B cell (primary cell): ENCODE measurements at regions not wholly inside any gene's neighbourhood (a gene's known extent, or its start where the extent isn't known, plus 50 kb on each side); places are given as distances from the start of the nearest gene placed in this dataset.
"Not testable (repeated sequence)": the region's sequence is repeated elsewhere in the genome, so short reads cannot be mapped to it uniquely, and the experiment has no call there.

Experiments
- ATAC-seq: fragments of 200-7000 bp; cut with Tn5 transposase; one replicate; pipeline ENCODE4 v1.10.0; 2021; ENCODE audit warnings: low read depth, mild to moderate bottlenecking, moderate number of reproducible peaks, moderate library complexity
- CTCF ChIA-PET: fragments of 350-600 bp; sonication (Branson Sonifier 250); formaldehyde crosslinking; loops from one replicate; lab custom pipeline; 2021; ENCODE audit warnings: antibody characterized with exemption, inconsistent platforms; lab: Charles Lee
- POLR2A ChIA-PET: fragments of 350-600 bp; sonication (Branson Sonifier 250); formaldehyde crosslinking; loops from one replicate; lab custom pipeline; 2021; ENCODE audit warnings: antibody characterized with exemption; lab: Charles Lee
- DNase-seq: peaks from one replicate; pipeline ENCODE4 v3.0.0; 2013
- H2AFZ ChIP-seq: 2 replicates; pipeline ENCODE4 v1.6.1; 2012; ENCODE audit warnings: mild to moderate bottlenecking, low read depth, low read length; ENCODE audit not compliant: insufficient read depth, poor library complexity, severe bottlenecking
- H3K27ac ChIP-seq, 2 donors: 1 replicate in 1 of 2; 2 replicates in 1 of 2; pipeline ENCODE4 v1.5.1; 2012 to 2013; ENCODE audit warnings: low read length in 2 of 2, mild to moderate bottlenecking in 2 of 2, moderate library complexity in 1 of 2
- H3K27me3 ChIP-seq, 4 experiments: fragments of 200-600 bp in 1 of 4; sonication (generic) in 1 of 4; replicated peaks in 1 of 4; 1 replicate in 2 of 4; 2 replicates in 2 of 4; pipeline versions ENCODE4 v1.6.1 to v1.7.0; 2013 to 2016; ENCODE audit warnings: low read length in 3 of 4, mild to moderate bottlenecking in 2 of 4, mixed read lengths in 1 of 4, moderate library complexity in 1 of 4; ENCODE audit not compliant: insufficient read depth in 4 of 4, control insufficient read depth in 3 of 4; ENCODE audit errors: control extremely low read depth in 1 of 4
- H3K36me3 ChIP-seq, 2 experiments: replicated peaks in 1 of 2; 1 replicate in 1 of 2; 2 replicates in 1 of 2; pipeline versions ENCODE4 v1.6.1 to v1.7.1; 2013; ENCODE audit warnings: low read length in 1 of 2; ENCODE audit not compliant: insufficient read depth in 2 of 2, control insufficient read depth in 1 of 2; ENCODE audit errors: control extremely low read depth in 1 of 2, extremely low read depth in 1 of 2
- H3K4me1 ChIP-seq, 2 donors: fragments of 200-600 bp in 1 of 2; sonication (generic) in 1 of 2; 1 replicate in 1 of 2; 2 replicates in 1 of 2; pipeline versions ENCODE4 v1.5.1 to v1.6.1; 2013 to 2017; ENCODE audit warnings: low read length in 2 of 2; ENCODE audit not compliant: control insufficient read depth in 2 of 2, insufficient read depth in 2 of 2
- H3K4me2 ChIP-seq: replicated peaks from 2 replicates; pipeline ENCODE3; 2012; ENCODE audit warnings: mild to moderate bottlenecking, low read depth, low read length; ENCODE audit not compliant: poor library complexity, severe bottlenecking
- H3K4me3 ChIP-seq, 5 experiments: fragments of 200-600 bp in 1 of 5; sonication (generic) in 1 of 5; 1 replicate in 3 of 5; 2 replicates in 2 of 5; pipeline versions ENCODE4 v1.5.1 to v1.7.0; 2011 to 2016; ENCODE audit warnings: low read length in 4 of 5, mild to moderate bottlenecking in 4 of 5, low read depth in 2 of 5, control low read depth in 1 of 5, moderate library complexity in 1 of 5; ENCODE audit not compliant: insufficient read depth in 1 of 5; ENCODE audit errors: control extremely low read depth in 1 of 5, extremely low read depth in 1 of 5
- H3K79me2 ChIP-seq: fragments of 200-600 bp; sonication (generic); one replicate; pipeline ENCODE4 v1.6.0; 2016; ENCODE audit warnings: low read length; ENCODE audit not compliant: control insufficient read depth, insufficient read depth
- H3K9ac ChIP-seq: fragments of 200-600 bp; sonication (generic); 2 replicates; pipeline ENCODE4 v1.6.1; 2017; ENCODE audit warnings: mild to moderate bottlenecking, low read length, moderate library complexity
- H3K9me3 ChIP-seq, 3 donors: one replicate each; pipeline versions ENCODE4 v1.6.1 to v1.7.1; 2013; ENCODE audit warnings: low read length in 2 of 3; ENCODE audit not compliant: control insufficient read depth in 2 of 3, insufficient read depth in 1 of 3; ENCODE audit errors: control extremely low read depth in 1 of 3
- H4K20me1 ChIP-seq: 2 replicates; pipeline ENCODE4 v1.6.0; 2012; ENCODE audit warnings: mild to moderate bottlenecking, low read length; ENCODE audit not compliant: insufficient read depth, control insufficient read depth, poor library complexity, severe bottlenecking
- H3K27ac Mint-ChIP-seq: one replicate; pipeline ENCODE4 v1.8.0; 2021; ENCODE audit warnings: mixed read lengths
- H3K27me3 Mint-ChIP-seq: one replicate; pipeline ENCODE4 v1.8.0; 2021; ENCODE audit warnings: mixed read lengths
- H3K4me1 Mint-ChIP-seq: one replicate; pipeline ENCODE4 v1.8.0; 2021; ENCODE audit warnings: mixed read lengths
- H3K4me3 Mint-ChIP-seq: one replicate; pipeline ENCODE4 v1.8.0; 2021; ENCODE audit warnings: mixed read lengths
- H3K9me3 Mint-ChIP-seq: one replicate; pipeline ENCODE4 v1.8.0; 2022; ENCODE audit warnings: mixed read lengths; ENCODE audit not compliant: insufficient read depth
- EZH2 ChIP-seq: IDR thresholded peaks from 2 replicates; pipeline ENCODE4 v1.6.1; 2012; ENCODE audit warnings: borderline replicate concordance, low read depth, mild to moderate bottlenecking, moderate library complexity, low read length; ENCODE audit not compliant: insufficient read depth, poor library complexity, severe bottlenecking
- WGBS: methylation state at CpG from one replicate; pipeline ENCODE4 v1.1.5; 2013; ENCODE audit warnings: missing lambda C conversion rate; ENCODE audit not compliant: insufficient coverage; 5-methylcytosine and 5-hydroxymethylcytosine counted together
- intact Hi-C: fragments of 100-400 bp; cut with micrococcal nuclease; formaldehyde crosslinking; loops from one replicate; pipeline ENCODE4 v1.10.0; 2022
- TF ChIP-seq, protein P1 (sequence below): fragments of 200-600 bp; IDR thresholded peaks from one replicate; pipeline ENCODE4 v1.8.0; 2022; ENCODE audit warnings: antibody characterized with exemption, mild to moderate bottlenecking

DNA sequence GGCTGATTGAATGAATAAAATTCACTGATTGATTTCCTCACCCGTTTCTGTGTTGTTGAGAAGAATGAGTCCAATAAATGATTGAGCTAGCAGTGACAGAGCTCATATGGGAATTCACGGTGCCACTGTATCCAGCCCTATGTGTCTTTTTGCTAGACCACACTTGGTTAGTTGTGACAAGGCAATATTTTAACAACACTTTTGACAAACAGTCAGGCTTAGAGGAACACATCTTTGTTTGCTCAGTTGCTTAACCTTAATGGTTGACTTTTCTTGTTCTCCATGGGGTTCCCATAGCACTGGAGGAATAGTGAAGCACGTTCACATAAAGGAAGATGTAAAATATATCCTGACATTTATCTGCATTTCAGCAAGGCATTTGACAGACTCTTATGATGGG, 273.9 kb upstream of the DEPDC1 start:
- Histone ChIP-seq H3K27me3 (no peaks in the 10 kb centered on the region), H3K79me2 (no peaks in the 10 kb centered on the region), H3K27ac (no peak overlapping the region), H3K4me3 (no peak overlapping the region), H3K36me3 (no peaks in the 10 kb centered on the region), H3K4me2 (no peak overlapping the region), H3K9ac (no peak overlapping the region), H2AFZ (no peak overlapping the region), H3K4me1 (no peaks in the 10 kb centered on the region), H3K9me3 (no peaks in the 10 kb centered on the region), H4K20me1 (no peaks in the 10 kb centered on the region)
- TF ChIP-seq, protein P1, sequence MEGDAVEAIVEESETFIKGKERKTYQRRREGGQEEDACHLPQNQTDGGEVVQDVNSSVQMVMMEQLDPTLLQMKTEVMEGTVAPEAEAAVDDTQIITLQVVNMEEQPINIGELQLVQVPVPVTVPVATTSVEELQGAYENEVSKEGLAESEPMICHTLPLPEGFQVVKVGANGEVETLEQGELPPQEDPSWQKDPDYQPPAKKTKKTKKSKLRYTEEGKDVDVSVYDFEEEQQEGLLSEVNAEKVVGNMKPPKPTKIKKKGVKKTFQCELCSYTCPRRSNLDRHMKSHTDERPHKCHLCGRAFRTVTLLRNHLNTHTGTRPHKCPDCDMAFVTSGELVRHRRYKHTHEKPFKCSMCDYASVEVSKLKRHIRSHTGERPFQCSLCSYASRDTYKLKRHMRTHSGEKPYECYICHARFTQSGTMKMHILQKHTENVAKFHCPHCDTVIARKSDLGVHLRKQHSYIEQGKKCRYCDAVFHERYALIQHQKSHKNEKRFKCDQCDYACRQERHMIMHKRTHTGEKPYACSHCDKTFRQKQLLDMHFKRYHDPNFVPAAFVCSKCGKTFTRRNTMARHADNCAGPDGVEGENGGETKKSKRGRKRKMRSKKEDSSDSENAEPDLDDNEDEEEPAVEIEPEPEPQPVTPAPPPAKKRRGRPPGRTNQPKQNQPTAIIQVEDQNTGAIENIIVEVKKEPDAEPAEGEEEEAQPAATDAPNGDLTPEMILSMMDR: no peak
- 92% methylated on average over 2 of the region's 3 CpGs for WGBS
- intact Hi-C loops: no loop called here
- H3K4me1 Mint-ChIP-seq: no peaks in the 10 kb centered on the region
- H3K27ac Mint-ChIP-seq: no peak overlapping the region
- ChIA-PET POLR2A (no interaction called here), CTCF (no interaction called here)
- peaks cover 2% of the 10 kb centered on the region for H3K9me3 Mint-ChIP-seq
- ATAC-seq: no peak
- DNase-seq: no peak
- no peaks in the 10 kb centered on the region for H3K27me3 Mint-ChIP-seq
- H3K4me3 Mint-ChIP-seq: no peak overlapping the region

DNA sequence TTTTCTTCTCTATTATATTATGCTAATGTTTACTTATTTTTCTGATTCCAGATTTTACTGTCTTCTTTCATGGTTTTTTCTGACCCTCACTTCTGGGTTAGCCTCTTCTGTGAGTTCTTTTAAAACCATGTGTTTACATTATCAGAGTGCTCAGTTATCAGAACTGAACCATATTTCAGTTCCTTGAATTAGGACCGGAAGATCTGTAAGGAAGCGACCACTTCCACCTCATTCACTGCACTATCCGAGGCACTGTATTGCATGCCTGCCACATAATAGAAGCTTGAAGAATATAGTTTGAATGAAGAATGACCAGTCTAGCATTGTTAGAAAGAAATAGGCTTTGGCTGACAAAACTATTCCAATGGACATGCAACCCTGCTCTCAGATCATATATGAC, 281.0 kb upstream of the DEPDC1 start:
- Histone ChIP-seq H3K27me3 (no peaks in the 10 kb centered on the region), H3K36me3 (no peaks in the 10 kb centered on the region), H3K9me3 (peaks cover 0 to 8% (median 0%) of the 10 kb centered on the region in 3 donors), H3K9ac (no peak overlapping the region), H2AFZ (no peak overlapping the region), H3K4me1 (no peaks in the 10 kb centered on the region), H3K27ac (no peak overlapping the region), H4K20me1 (no peaks in the 10 kb centered on the region), H3K79me2 (no peaks in the 10 kb centered on the region), H3K4me2 (no peak overlapping the region), H3K4me3 (no peak overlapping the region)
- no peaks in the 10 kb centered on the region for H3K27me3 Mint-ChIP-seq
- H3K9me3 Mint-ChIP-seq: peaks cover 7% of the 10 kb centered on the region
- no peak overlapping the region for H3K4me3 Mint-ChIP-seq
- ATAC-seq (no peak), DNase-seq (no peak)
- no peaks in the 10 kb centered on the region for H3K4me1 Mint-ChIP-seq
- WGBS: no CpG with 5 or more reads among the region's 3 CpGs
- POLR2A ChIA-PET: no interaction called here
- intact Hi-C loops: no loop called here
- TF ChIP-seq, protein P1: no peak
- no peak for TF ChIP-seq EZH2
- CTCF ChIA-PET: no interaction called here
- no peak overlapping the region for H3K27ac Mint-ChIP-seq

DNA sequence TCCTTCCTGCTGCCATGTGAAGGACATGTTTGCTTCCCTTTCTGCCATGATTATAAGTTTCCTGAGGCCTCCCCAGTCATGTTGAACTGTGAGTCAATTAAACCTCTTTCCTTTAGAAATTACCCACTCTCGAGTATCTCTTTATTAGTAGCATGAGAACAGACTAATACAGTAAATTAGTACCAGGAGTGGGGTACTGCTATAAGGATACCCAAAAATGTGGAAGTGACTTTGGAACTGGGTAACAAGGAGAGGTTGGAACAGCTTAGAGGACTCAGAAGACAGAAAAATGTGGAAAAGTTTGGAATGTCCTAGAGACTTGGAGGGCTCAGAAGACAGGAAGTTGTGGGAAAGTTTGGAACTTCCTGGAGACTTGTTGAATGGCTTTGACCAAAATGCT, 283.0 kb upstream of the DEPDC1 start:
- H3K9me3 Mint-ChIP-seq, H3K4me3 Mint-ChIP-seq, CTCF ChIA-PET, H3K27ac Mint-ChIP-seq, DNase-seq, H3K4me1 Mint-ChIP-seq, H3K27ac ChIP-seq, H3K4me2 ChIP-seq, ATAC-seq, H3K36me3 ChIP-seq, H3K4me1 ChIP-seq, H4K20me1 ChIP-seq, H3K4me3 ChIP-seq, H3K27me3 Mint-ChIP-seq, H3K9me3 ChIP-seq, H2AFZ ChIP-seq, POLR2A ChIA-PET, H3K79me2 ChIP-seq, H3K27me3 ChIP-seq, H3K9ac ChIP-seq, intact Hi-C loops: not testable (repeated sequence)
- WGBS: no CpG with 5 or more reads among the region's 1 CpG
